Activated naive CD8-positive, alpha-beta T cell treated with anti-CD3 and anti-CD28 coated beads, Interleukin-2, amount 50 U/mL, for 16 hours (primary cell): ENCODE measurements at regions not wholly inside any gene's neighbourhood (a gene's known extent, or its start where the extent isn't known, plus 50 kb on each side); places are given as distances from the start of the nearest gene placed in this dataset.

ENCODE experiments used
- DNase-seq: peaks from one replicate; pipeline ENCODE4 v3.0.0-alpha.2; 2020; ENCODE audit warnings: low read depth, low spot score

DNA sequence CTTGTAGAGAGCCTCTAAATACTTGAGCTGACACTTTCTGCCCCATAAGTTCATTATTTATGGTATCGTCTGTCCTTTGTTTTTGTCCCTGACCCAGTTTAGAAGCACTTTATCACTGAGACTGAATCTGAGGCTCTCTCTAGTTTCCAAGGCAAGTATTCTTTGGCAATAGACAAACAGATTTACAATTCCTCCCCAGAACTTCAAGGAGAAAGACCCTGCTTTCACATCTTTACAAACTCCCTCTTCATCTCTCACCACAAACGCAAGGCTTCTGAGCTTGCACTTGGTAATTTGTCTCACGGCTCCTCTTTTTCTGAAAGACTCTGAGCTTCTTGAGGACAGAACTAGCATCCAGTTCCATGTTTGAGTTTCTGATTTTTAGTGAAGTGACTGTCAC, 49.8 kb upstream of the PARP11 start:
- DNase-seq = no peak
